Immature natural killer cell (primary cell): ENCODE measurements at regions not wholly inside any gene's neighbourhood (a gene's known extent, or its start where the extent isn't known, plus 50 kb on each side); places are given as distances from the start of the nearest gene placed in this dataset.

Experiments
- DNase-seq, 3 donors: peaks; one replicate each; pipeline ENCODE4 v3.0.0; 2022; ENCODE audit warnings: mixed read lengths in 1 of 3
- H3K27ac Mint-ChIP-seq, 6 donors: one replicate each; pipeline ENCODE4 v1.8.0; 2020; ENCODE audit warnings: mixed read lengths in 6 of 6, mild to moderate bottlenecking in 5 of 6, inconsistent platforms in 4 of 6, moderate library complexity in 3 of 6
- H3K27me3 Mint-ChIP-seq, 3 donors: one replicate each; pipeline ENCODE4 v1.8.0; 2020 to 2021; ENCODE audit warnings: low read depth in 3 of 3, mild to moderate bottlenecking in 3 of 3, mixed read lengths in 3 of 3, moderate library complexity in 3 of 3, inconsistent platforms in 1 of 3
- H3K36me3 Mint-ChIP-seq, 3 donors: one replicate each; pipeline ENCODE4 v1.8.0; 2020; ENCODE audit warnings: mixed read lengths in 3 of 3, inconsistent platforms in 2 of 3, mild to moderate bottlenecking in 2 of 3
- H3K4me1 Mint-ChIP-seq, 2 donors: one replicate each; pipeline ENCODE4 v1.8.0; 2020; ENCODE audit warnings: inconsistent platforms in 2 of 2, mild to moderate bottlenecking in 2 of 2, mixed read lengths in 2 of 2, moderate library complexity in 1 of 2
- H3K4me3 Mint-ChIP-seq, 5 donors: one replicate each; pipeline ENCODE4 v1.8.0; 2020; ENCODE audit warnings: mild to moderate bottlenecking in 5 of 5, mixed read lengths in 5 of 5, inconsistent platforms in 3 of 5, moderate library complexity in 3 of 5
- H3K9me3 Mint-ChIP-seq, 6 donors: one replicate each; pipeline ENCODE4 v1.8.0; 2020; ENCODE audit warnings: mild to moderate bottlenecking in 6 of 6, mixed read lengths in 6 of 6, inconsistent platforms in 4 of 6, moderate library complexity in 3 of 6

DNA sequence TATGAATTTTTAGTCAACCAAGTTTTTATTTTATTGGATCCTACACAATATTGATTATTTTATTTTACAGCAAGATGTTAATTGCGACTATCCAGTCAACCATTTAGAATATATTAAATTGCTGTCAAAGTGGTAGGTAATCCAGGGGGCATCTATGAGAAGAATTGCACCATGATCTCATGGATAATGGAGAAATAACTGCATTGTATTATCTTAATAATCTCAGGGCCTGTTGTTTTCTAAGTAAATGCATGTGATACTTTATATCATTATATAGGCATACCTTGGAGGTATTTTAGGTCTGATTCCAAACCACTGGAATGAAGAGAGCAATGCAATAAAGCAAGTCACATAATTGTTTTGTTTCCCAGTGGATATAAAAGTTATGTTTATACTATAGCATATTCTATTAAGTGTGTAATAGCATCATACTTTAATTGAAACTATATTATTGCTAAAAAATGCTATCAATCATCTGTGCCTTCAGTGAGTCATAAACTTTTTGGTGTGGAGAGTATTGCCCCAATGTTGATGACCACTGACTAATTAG lies 595.4 kb upstream of the CHORDC1 start:
- no peaks in the 10 kb centered on the region for H3K36me3 Mint-ChIP-seq
- no peak overlapping the region for H3K27ac Mint-ChIP-seq
- peaks cover 0 to 1% (median 0%) of the 10 kb centered on the region in 3 donors for H3K27me3 Mint-ChIP-seq
- no peak for DNase-seq
- no peak overlapping the region for H3K4me3 Mint-ChIP-seq
- H3K9me3 Mint-ChIP-seq: peaks cover 22 to 78% (median 38%) of the 10 kb centered on the region in 6 donors
- no peaks in the 10 kb centered on the region for H3K4me1 Mint-ChIP-seq

- no peak overlapping the region for H3K27ac Mint-ChIP-seq
- peaks cover 0 to 3% (median 0%) of the 10 kb centered on the region in 3 donors for H3K36me3 Mint-ChIP-seq
- peaks cover 0 to 5% (median 0%) of the 10 kb centered on the region in 3 donors for H3K27me3 Mint-ChIP-seq
- no peak for DNase-seq
- peaks cover 10 to 33% (median 22%) of the 10 kb centered on the region in 6 donors for H3K9me3 Mint-ChIP-seq
- H3K4me3 Mint-ChIP-seq: no peak overlapping the region
- H3K4me1 Mint-ChIP-seq: no peaks in the 10 kb centered on the region
Measured at GRCh38 chr11:90809581-90809980, 586.7 kb upstream of the CHORDC1 start.

DNA sequence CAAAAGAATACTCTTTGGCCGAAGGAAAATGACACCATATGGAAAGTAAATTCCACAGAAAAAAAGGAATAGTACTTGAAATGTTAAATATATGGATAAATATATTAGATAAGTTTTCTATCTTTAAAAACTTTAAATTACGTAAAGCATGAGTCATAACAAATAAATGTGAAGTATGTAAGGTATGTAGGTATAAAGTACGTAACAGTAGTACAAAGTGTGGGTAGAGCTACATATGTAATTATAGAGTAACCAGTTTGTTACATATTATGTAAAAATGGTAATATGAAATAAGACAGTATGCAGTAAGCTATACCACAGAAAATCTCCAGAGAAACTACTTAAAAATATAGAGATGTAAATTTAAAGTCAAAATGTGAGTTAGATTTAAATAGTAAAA lies 582.3 kb upstream of the CHORDC1 start:
- DNase-seq: no peak
- Mint-ChIP-seq H3K4me3 (no peak overlapping the region), H3K9me3 (peaks cover 8 to 47% (median 31%) of the 10 kb centered on the region in 6 donors), H3K36me3 (peaks cover 0 to 3% (median 0%) of the 10 kb centered on the region in 3 donors), H3K4me1 (no peaks in the 10 kb centered on the region), H3K27ac (no peak overlapping the region), H3K27me3 (peaks cover 0 to 4% (median 0%) of the 10 kb centered on the region in 3 donors)

- peaks cover 2 to 50% (median 31%) of the 10 kb centered on the region in 6 donors for H3K9me3 Mint-ChIP-seq
- H3K27ac Mint-ChIP-seq: no peak overlapping the region
- peaks cover 0 to 4% (median 0%) of the 10 kb centered on the region in 3 donors for H3K27me3 Mint-ChIP-seq
- H3K4me3 Mint-ChIP-seq: no peak overlapping the region
- no peaks in the 10 kb centered on the region for H3K4me1 Mint-ChIP-seq
- no peak for DNase-seq
- peaks cover 0 to 3% (median 0%) of the 10 kb centered on the region in 3 donors for H3K36me3 Mint-ChIP-seq
Measured at GRCh38 chr11:90803831-90804230, 581.0 kb upstream of the CHORDC1 start.

GRCh38 chr11:90803366-90803765 lies 580.5 kb upstream of the CHORDC1 start:
- H3K27me3 Mint-ChIP-seq: peaks cover 0 to 4% (median 1%) of the 10 kb centered on the region in 3 donors
- H3K27ac Mint-ChIP-seq: no peak overlapping the region

DNA sequence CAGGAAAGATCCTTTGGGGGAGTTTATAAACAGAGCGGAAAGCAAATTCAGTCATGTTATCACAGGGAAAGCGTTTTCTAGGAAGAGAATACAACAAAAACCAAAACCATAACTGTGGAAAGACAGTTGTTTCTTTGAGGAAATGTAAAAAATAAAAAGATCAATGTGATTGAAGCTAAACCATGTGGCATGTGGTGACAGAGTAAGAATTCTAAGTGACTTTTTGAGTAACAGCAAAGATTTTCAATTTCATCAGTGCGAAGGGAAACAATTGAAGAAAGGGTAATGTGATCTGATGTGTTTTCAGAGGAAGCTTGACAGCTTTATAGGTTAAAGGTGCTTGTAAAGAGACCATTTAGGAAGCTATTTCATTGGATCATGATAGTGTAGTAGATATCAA lies 575.9 kb upstream of the CHORDC1 start:
- H3K36me3 Mint-ChIP-seq: peaks cover 0 to 4% (median 0%) of the 10 kb centered on the region in 3 donors
- H3K27me3 Mint-ChIP-seq: peaks cover 2% of the 10 kb centered on the region in 3 donors
- H3K27ac Mint-ChIP-seq: no peak overlapping the region
- no peaks in the 10 kb centered on the region for H3K4me1 Mint-ChIP-seq
- H3K9me3 Mint-ChIP-seq: peaks cover 5 to 54% (median 26%) of the 10 kb centered on the region in 6 donors
- DNase-seq: no peak
- no peak overlapping the region for H3K4me3 Mint-ChIP-seq

More at GRCh38 chr11:90803366-90803765, 580.5 kb upstream of the CHORDC1 start:
- Mint-ChIP-seq H3K36me3 (peaks cover 0 to 4% (median 0%) of the 10 kb centered on the region in 3 donors), H3K4me1 (no peaks in the 10 kb centered on the region), H3K4me3 (no peak overlapping the region), H3K9me3 (peaks cover 1 to 50% (median 29%) of the 10 kb centered on the region in 6 donors)
- no peak for DNase-seq

- no peak for DNase-seq
- Mint-ChIP-seq H3K27me3 (peaks cover 0 to 2% (median 2%) of the 10 kb centered on the region in 3 donors), H3K9me3 (peaks cover 5 to 46% (median 22%) of the 10 kb centered on the region in 6 donors), H3K36me3 (peaks cover 0 to 4% (median 0%) of the 10 kb centered on the region in 3 donors), H3K4me3 (no peak overlapping the region), H3K27ac (no peak overlapping the region), H3K4me1 (no peaks in the 10 kb centered on the region)
Measured at GRCh38 chr11:90795746-90796145, 572.9 kb upstream of the CHORDC1 start.

GRCh38 chr11:90788961-90789360 lies 566.1 kb upstream of the CHORDC1 start:
- Mint-ChIP-seq H3K27me3 (no peaks in the 10 kb centered on the region), H3K4me1 (no peaks in the 10 kb centered on the region), H3K9me3 (peaks cover 10 to 39% (median 26%) of the 10 kb centered on the region in 6 donors), H3K4me3 (no peak overlapping the region), H3K27ac (no peak overlapping the region), H3K36me3 (no peaks in the 10 kb centered on the region)
- DNase-seq: no peak

- Mint-ChIP-seq H3K4me3 (no peak overlapping the region), H3K4me1 (no peaks in the 10 kb centered on the region), H3K9me3 (peaks cover 8 to 33% (median 17%) of the 10 kb centered on the region in 6 donors), H3K36me3 (peaks cover 0 to 7% (median 0%) of the 10 kb centered on the region in 3 donors), H3K27me3 (no peaks in the 10 kb centered on the region), H3K27ac (no peak overlapping the region)
- DNase-seq: no peak
Measured at GRCh38 chr11:90784241-90784814, 561.5 kb upstream of the CHORDC1 start.

DNA sequence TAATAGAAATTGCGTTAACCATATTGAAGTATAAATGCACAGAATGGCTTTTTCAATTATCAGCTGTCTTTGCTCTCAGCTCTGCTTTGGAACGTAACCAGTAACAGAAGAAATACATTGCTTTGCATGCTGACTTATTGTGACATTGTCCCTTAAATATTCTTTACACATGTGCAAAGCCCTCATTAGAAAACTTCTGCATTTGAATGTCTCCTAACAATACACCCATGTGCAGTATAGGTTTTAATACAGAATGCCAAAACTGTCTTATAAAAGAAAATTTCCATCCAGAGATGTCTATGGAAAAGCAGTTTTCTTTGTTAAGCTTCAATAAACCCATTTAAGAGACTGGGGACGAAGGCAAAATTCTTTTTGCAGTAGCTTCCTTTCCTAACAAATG lies 560.3 kb upstream of the CHORDC1 start:
- no peak overlapping the region for H3K4me3 Mint-ChIP-seq
- no peaks in the 10 kb centered on the region for H3K4me1 Mint-ChIP-seq
- H3K9me3 Mint-ChIP-seq: peaks cover 8 to 31% (median 19%) of the 10 kb centered on the region in 6 donors
- H3K27ac Mint-ChIP-seq: no peak overlapping the region
- H3K36me3 Mint-ChIP-seq: peaks cover 0 to 7% (median 0%) of the 10 kb centered on the region in 3 donors
- no peak for DNase-seq
- H3K27me3 Mint-ChIP-seq: no peaks in the 10 kb centered on the region

- Mint-ChIP-seq H3K9me3 (peaks cover 2 to 55% (median 30%) of the 10 kb centered on the region in 6 donors), H3K27ac (no peak overlapping the region), H3K36me3 (peaks cover 0 to 7% (median 0%) of the 10 kb centered on the region in 3 donors), H3K27me3 (no peaks in the 10 kb centered on the region), H3K4me3 (no peak overlapping the region), H3K4me1 (no peaks in the 10 kb centered on the region)
- DNase-seq: no peak
Measured at GRCh38 chr11:90779098-90779497, 556.2 kb upstream of the CHORDC1 start.

- H3K36me3 Mint-ChIP-seq: peaks cover 0 to 5% (median 5%) of the 10 kb centered on the region in 3 donors
- H3K9me3 Mint-ChIP-seq: peaks cover 0 to 69% (median 43%) of the 10 kb centered on the region in 6 donors
- no peaks in the 10 kb centered on the region for H3K4me1 Mint-ChIP-seq
Measured at GRCh38 chr11:90775567-90776165, 552.8 kb upstream of the CHORDC1 start.

GRCh38 chr11:90774727-90775566 lies 552.1 kb upstream of the CHORDC1 start:
- Mint-ChIP-seq H3K4me1 (no peaks in the 10 kb centered on the region), H3K27ac (no peak overlapping the region), H3K9me3 (peaks cover 0 to 64% (median 41%) of the 10 kb centered on the region in 6 donors), H3K36me3 (peaks cover 0 to 5% (median 0%) of the 10 kb centered on the region in 3 donors), H3K27me3 (no peaks in the 10 kb centered on the region), H3K4me3 (no peak overlapping the region)
- no peak for DNase-seq

More at GRCh38 chr11:90775567-90776165, 552.8 kb upstream of the CHORDC1 start:
- Mint-ChIP-seq H3K4me3 (no peak overlapping the region), H3K27me3 (no peaks in the 10 kb centered on the region), H3K27ac (no peak overlapping the region)
- no peak for DNase-seq
